NK-92 treated with Interleukin-12 subunit alpha and Interleukin-12 subunit beta, amount 100 ng/mL, for 24 hours (cell line): ENCODE measurements at regions not wholly inside any gene's neighbourhood (a gene's known extent, or its start where the extent isn't known, plus 50 kb on each side); places are given as distances from the start of the nearest gene placed in this dataset.

Experiments used
- DNase-seq: peaks from one replicate; lab custom pipeline; 2025; lab: John Stamatoyannopoulos, UW

- DNase-seq, result no peak
Measured at GRCh38 chr7:46723742-46724141, 802.7 kb upstream of the IGFBP3 start.

GRCh38 chr7:46723003-46723402 is 801.9 kb upstream of the IGFBP3 start:
- DNase-seq, result no peak

- no peak for DNase-seq
Measured at GRCh38 chr7:46720761-46721160, 799.7 kb upstream of the IGFBP3 start.

- DNase-seq, result no peak
Measured at GRCh38 chr7:46719616-46720015, 798.5 kb upstream of the IGFBP3 start.

GRCh38 chr7:46716926-46717325 is 795.9 kb upstream of the IGFBP3 start:
- DNase-seq, result no peak

- no peak for DNase-seq
Measured at GRCh38 chr7:46715579-46715978, 794.5 kb upstream of the IGFBP3 start.

- DNase-seq, result no peak
Measured at GRCh38 chr7:46714904-46715303, 793.8 kb upstream of the IGFBP3 start.

- no peak for DNase-seq
Measured at GRCh38 chr7:46713868-46714596, 793.0 kb upstream of the IGFBP3 start.

GRCh38 chr7:46710927-46711326 is 789.9 kb upstream of the IGFBP3 start:
- DNase-seq, result no peak

- DNase-seq, result no peak
Measured at GRCh38 chr7:46707973-46708372, 786.9 kb upstream of the IGFBP3 start.

- no peak for DNase-seq
Measured at GRCh38 chr7:46705386-46706255, 784.5 kb upstream of the IGFBP3 start.

GRCh38 chr7:46696741-46697140 is 775.7 kb upstream of the IGFBP3 start:
- no peak for DNase-seq

- no peak for DNase-seq
Measured at GRCh38 chr7:46695051-46695708, 774.1 kb upstream of the IGFBP3 start.

GRCh38 chr7:46694058-46694457 is 773.0 kb upstream of the IGFBP3 start:
- DNase-seq, result no peak

- no peak for DNase-seq
Measured at GRCh38 chr7:46687203-46687602, 766.1 kb upstream of the IGFBP3 start.

- DNase-seq, result no peak
Measured at GRCh38 chr7:46685051-46685450, 764.0 kb upstream of the IGFBP3 start.

- DNase-seq, result peak; percentile 33
Measured at GRCh38 chr7:46682836-46683624, 762.0 kb upstream of the IGFBP3 start.

- peak; percentile 3 for DNase-seq
Measured at GRCh38 chr7:46681865-46682503, 760.9 kb upstream of the IGFBP3 start.

- DNase-seq, result peak; percentile 48
Measured at GRCh38 chr7:46680147-46680546, 759.1 kb upstream of the IGFBP3 start.

GRCh38 chr7:46679671-46680070 is 758.6 kb upstream of the IGFBP3 start:
- DNase-seq, result no peak

- DNase-seq, result no peak
Measured at GRCh38 chr7:46678421-46678820, 757.3 kb upstream of the IGFBP3 start.
